ENCODE measurements at regions not wholly inside any gene's neighbourhood (a gene's known extent, or its start where the extent isn't known, plus 50 kb on each side); places are given as distances from the start of the nearest gene placed in this dataset.

GRCh38 chr6:80647156-80647555, 540.7 kb downstream of the BCKDHB start:
- no peak for DNase-seq
- H3K36me3 ChIP-seq (ENCODE audit: insufficient read depth in 1 of 2, low read depth in 1 of 2), result no peaks in the 10 kb centered on the region
- 35 to 48% (median 36%) methylated on average over 4 of the region's 4 CpGs for WGBS, 3 donors

GRCh38 chr6:80643881-80644280, 537.4 kb downstream of the BCKDHB start:
- DNase-seq (no peak), ATAC-seq (no peak)
- no peak for TF ChIP-seq CTCF (IDR thresholded peaks at IDR 0.05)
- Histone ChIP-seq H3K4me3 (no peak overlapping the region), H3K36me3 (ENCODE audit: insufficient read depth in 1 of 2, low read depth in 1 of 2) (no peaks in the 10 kb centered on the region), H3K4me1 (no peaks in the 10 kb centered on the region), H3K27me3 (ENCODE audit: insufficient read depth in 3 of 3, low read length in 2 of 3) (no peaks in the 10 kb centered on the region), H3K9me3 (peaks cover 9% of the 10 kb centered on the region), H3K27ac (no peak overlapping the region)
- intact Hi-C loops (cut with DNase I), result no loop called here
- WGBS, 3 donors, result 81 to 89% (median 81%) methylated on average over 2 of the region's 2 CpGs

More at GRCh38 chr6:80647156-80647555, 540.7 kb downstream of the BCKDHB start:
- no peaks in the 10 kb centered on the region for H3K27me3 ChIP-seq (ENCODE audit: insufficient read depth in 3 of 3, low read length in 2 of 3)
- TF ChIP-seq CTCF (IDR thresholded peaks at IDR 0.05), result no peak
- H3K27ac ChIP-seq, result no peak overlapping the region
- ATAC-seq, result no peak
- intact Hi-C loops (cut with DNase I), result no loop called here
- no peak overlapping the region for H3K4me3 ChIP-seq
- H3K4me1 ChIP-seq, result no peaks in the 10 kb centered on the region
- H3K9me3 ChIP-seq, result peaks cover 9% of the 10 kb centered on the region

GRCh38 chr6:80642452-80642851, 536.0 kb downstream of the BCKDHB start:
- Histone ChIP-seq H3K27ac (no peak overlapping the region), H3K9me3 (peaks cover 9% of the 10 kb centered on the region), H3K4me1 (no peaks in the 10 kb centered on the region), H3K4me3 (no peak overlapping the region), H3K27me3 (ENCODE audit: insufficient read depth in 3 of 3, low read length in 2 of 3) (no peaks in the 10 kb centered on the region), H3K36me3 (ENCODE audit: insufficient read depth in 1 of 2, low read depth in 1 of 2) (no peaks in the 10 kb centered on the region)
- DNase-seq, result no peak
- no peak for TF ChIP-seq CTCF (IDR thresholded peaks at IDR 0.05)
- ATAC-seq, result no peak
- intact Hi-C loops (cut with DNase I), result no loop called here

- intact Hi-C loops (cut with DNase I), result no loop called here
- peaks cover 9% of the 10 kb centered on the region for H3K9me3 ChIP-seq
- 34 to 83% (median 83%) methylated on average over 2 of the region's 2 CpGs for WGBS, 3 donors
- H3K27ac ChIP-seq, result no peak overlapping the region
- DNase-seq, result no peak
- H3K36me3 ChIP-seq (ENCODE audit: insufficient read depth in 1 of 2, low read depth in 1 of 2), result no peaks in the 10 kb centered on the region
- H3K4me3 ChIP-seq, result no peak overlapping the region
- no peaks in the 10 kb centered on the region for H3K4me1 ChIP-seq
- no peak for TF ChIP-seq CTCF (IDR thresholded peaks at IDR 0.05)
- ATAC-seq, result no peak
- no peaks in the 10 kb centered on the region for H3K27me3 ChIP-seq (ENCODE audit: insufficient read depth in 3 of 3, low read length in 2 of 3)
Observed at GRCh38 chr6:80641591-80641990, 535.1 kb downstream of the BCKDHB start.

- no peak for ATAC-seq
- Histone ChIP-seq H3K4me1 (no peaks in the 10 kb centered on the region), H3K27ac (no peak overlapping the region), H3K4me3 (no peak overlapping the region), H3K36me3 (ENCODE audit: insufficient read depth in 1 of 2, low read depth in 1 of 2) (no peaks in the 10 kb centered on the region), H3K27me3 (ENCODE audit: insufficient read depth in 3 of 3, low read length in 2 of 3) (no peaks in the 10 kb centered on the region), H3K9me3 (no peaks in the 10 kb centered on the region)
- intact Hi-C loops (cut with DNase I), result no loop called here
- no peak for DNase-seq
- 34 to 69% (median 43%) methylated on average over 1 of the region's 1 CpG for WGBS, 3 donors
- TF ChIP-seq CTCF (IDR thresholded peaks at IDR 0.05), result no peak
Observed at GRCh38 chr6:80640176-80640575, 533.7 kb downstream of the BCKDHB start.

Measured in psoas muscle (tissue), 7 donors.